PC-9 (cell line): ENCODE measurements at regions not wholly inside any gene's neighbourhood (a gene's known extent, or its start where the extent isn't known, plus 50 kb on each side); places are given as distances from the start of the nearest gene placed in this dataset.

Experiments used
- BruUV-seq: library from RNA; stranded (reverse); fragments of 400-500 nt; replicated peaks from 2 replicates; lab custom pipeline; 2021; lab: Mats Ljungman, UMichigan
- CTCF ChIA-PET: fragments of 300-600 bp; sonication (Branson Sonifier 250); formaldehyde crosslinking; loops from one replicate; lab custom pipeline; 2022; ENCODE audit warnings: antibody characterized with exemption; lab: Charles Lee
- POLR2A ChIA-PET: fragments of 300-600 bp; sonication (Branson Sonifier 250); formaldehyde crosslinking; loops from one replicate; lab custom pipeline; 2022; ENCODE audit warnings: antibody characterized with exemption; ENCODE audit not compliant: unreplicated experiment; lab: Charles Lee
- DNase-seq, 2 experiments: peaks; one replicate each; pipeline versions ENCODE4 v3.0.0 to v3.0.0-alpha.2; 2015 to 2022; ENCODE audit warnings: mixed read lengths in 1 of 2
- H2AFZ ChIP-seq: fragments of 200-600 bp; sonication (generic); 2 replicates; pipeline ENCODE4 v1.8.1; 2017; ENCODE audit warnings: antibody characterized with exemption
- H3F3A ChIP-seq: fragments of 200-600 bp; sonication (generic); 2 replicates; pipeline ENCODE4 v1.8.1; 2017; ENCODE audit warnings: antibody characterized with exemption, mild to moderate bottlenecking, low read depth; ENCODE audit not compliant: insufficient read depth
- H3K27ac ChIP-seq: fragments of 200-600 bp; sonication (generic); 2 replicates; pipeline ENCODE4 v1.6.1; 2016; ENCODE audit warnings: mixed run types
- H3K27me3 ChIP-seq: fragments of 200-600 bp; sonication (generic); 2 replicates; pipeline ENCODE4 v1.6.1; 2016; ENCODE audit warnings: low read depth, mixed run types; ENCODE audit not compliant: insufficient read depth
- H3K36me3 ChIP-seq: fragments of 200-600 bp; sonication (generic); 2 replicates; pipeline ENCODE4 v1.6.1; 2016; ENCODE audit warnings: low read depth, mixed run types
- H3K4me1 ChIP-seq: fragments of 200-600 bp; sonication (generic); replicated peaks from 2 replicates; pipeline ENCODE4 v1.6.1; 2016; ENCODE audit warnings: mixed run types; ENCODE audit not compliant: insufficient read depth
- H3K4me2 ChIP-seq: fragments of 200-600 bp; sonication (generic); 2 replicates; pipeline ENCODE4 v1.6.1; 2017; ENCODE audit warnings: mixed run types
- H3K4me3 ChIP-seq: fragments of 200-600 bp; sonication (generic); 2 replicates; pipeline ENCODE4 v1.6.1; 2016; ENCODE audit warnings: mixed run types
- H3K79me2 ChIP-seq: fragments of 200-600 bp; sonication (generic); 2 replicates; pipeline ENCODE4 v1.6.1; 2017; ENCODE audit warnings: low read depth, mixed run types
- H3K9me2 ChIP-seq: fragments of 200-600 bp; sonication (generic); 2 replicates; pipeline ENCODE4 v1.8.1; 2017; ENCODE audit warnings: mild to moderate bottlenecking; ENCODE audit not compliant: insufficient read depth
- H3K9me3 ChIP-seq: fragments of 200-600 bp; sonication (generic); 2 replicates; pipeline ENCODE4 v1.8.1; 2016; ENCODE audit warnings: low read depth; ENCODE audit not compliant: insufficient read depth
- H4K20me1 ChIP-seq: fragments of 200-600 bp; sonication (generic); 2 replicates; pipeline ENCODE4 v1.8.1; 2017; ENCODE audit not compliant: insufficient read depth
- EZH2 ChIP-seq: fragments of 200-600 bp; sonication (generic); IDR thresholded peaks from 2 replicates; pipeline ENCODE4 v1.8.0; 2017; ENCODE audit warnings: antibody characterized with exemption, low read depth
- intact Hi-C: fragments of 100-400 bp; cut with micrococcal nuclease; formaldehyde crosslinking; loops from one replicate; pipeline ENCODE4 v1.10.0; 2022; ENCODE audit not compliant: unreplicated experiment
- TF ChIP-seq, protein P1 (sequence below): fragments of 200-600 bp; sonication (generic); conservative IDR thresholded peaks from 2 replicates; pipeline ENCODE4 v1.6.1; 2017; ENCODE audit warnings: mixed run types, antibody characterized with exemption, mild to moderate bottlenecking, moderate library complexity

DNA sequence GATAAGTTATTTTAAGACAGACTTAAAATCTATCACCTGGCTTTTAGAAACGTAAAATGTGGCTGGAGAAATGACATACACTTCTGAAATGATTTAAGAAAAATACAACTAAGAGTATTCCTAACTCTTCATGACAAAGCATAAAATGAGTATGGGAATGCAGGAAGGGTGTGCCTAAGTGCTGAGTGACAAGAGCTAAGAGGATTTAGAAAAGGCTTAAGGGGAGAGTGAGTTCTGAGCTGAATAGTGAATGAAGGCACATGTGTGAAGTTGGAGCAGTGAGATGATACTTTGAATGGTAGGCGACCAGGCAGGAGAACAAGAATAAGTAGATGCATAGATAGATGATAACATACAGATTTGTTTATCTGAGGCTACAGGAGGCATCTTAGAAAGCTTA lies 458.3 kb upstream of the TENM3 start:
- no peak overlapping the region for H3K27ac ChIP-seq
- H3F3A ChIP-seq: no peaks in the 10 kb centered on the region
- intact Hi-C loops: no loop called here
- no peak overlapping the region for H2AFZ ChIP-seq
- POLR2A ChIA-PET: no interaction called here
- BruUV-seq: no TSS peak
- DNase-seq: no peak
- TF ChIP-seq, protein P1, sequence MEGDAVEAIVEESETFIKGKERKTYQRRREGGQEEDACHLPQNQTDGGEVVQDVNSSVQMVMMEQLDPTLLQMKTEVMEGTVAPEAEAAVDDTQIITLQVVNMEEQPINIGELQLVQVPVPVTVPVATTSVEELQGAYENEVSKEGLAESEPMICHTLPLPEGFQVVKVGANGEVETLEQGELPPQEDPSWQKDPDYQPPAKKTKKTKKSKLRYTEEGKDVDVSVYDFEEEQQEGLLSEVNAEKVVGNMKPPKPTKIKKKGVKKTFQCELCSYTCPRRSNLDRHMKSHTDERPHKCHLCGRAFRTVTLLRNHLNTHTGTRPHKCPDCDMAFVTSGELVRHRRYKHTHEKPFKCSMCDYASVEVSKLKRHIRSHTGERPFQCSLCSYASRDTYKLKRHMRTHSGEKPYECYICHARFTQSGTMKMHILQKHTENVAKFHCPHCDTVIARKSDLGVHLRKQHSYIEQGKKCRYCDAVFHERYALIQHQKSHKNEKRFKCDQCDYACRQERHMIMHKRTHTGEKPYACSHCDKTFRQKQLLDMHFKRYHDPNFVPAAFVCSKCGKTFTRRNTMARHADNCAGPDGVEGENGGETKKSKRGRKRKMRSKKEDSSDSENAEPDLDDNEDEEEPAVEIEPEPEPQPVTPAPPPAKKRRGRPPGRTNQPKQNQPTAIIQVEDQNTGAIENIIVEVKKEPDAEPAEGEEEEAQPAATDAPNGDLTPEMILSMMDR: no peak
- TF ChIP-seq EZH2: no peak
- H3K4me1 ChIP-seq: no peaks in the 10 kb centered on the region
- no peaks in the 10 kb centered on the region; the same call in 1 of the 2 replicates for H3K27me3 ChIP-seq
- H3K36me3 ChIP-seq: no peaks in the 10 kb centered on the region
- CTCF ChIA-PET: no interaction called here
- no peak overlapping the region for H3K4me3 ChIP-seq
- H3K9me3 ChIP-seq: no peaks in the 10 kb centered on the region
- H3K79me2 ChIP-seq: no peaks in the 10 kb centered on the region
- no peak overlapping the region for H3K4me2 ChIP-seq
- no peaks in the 10 kb centered on the region for H4K20me1 ChIP-seq
- no peaks in the 10 kb centered on the region for H3K9me2 ChIP-seq

DNA sequence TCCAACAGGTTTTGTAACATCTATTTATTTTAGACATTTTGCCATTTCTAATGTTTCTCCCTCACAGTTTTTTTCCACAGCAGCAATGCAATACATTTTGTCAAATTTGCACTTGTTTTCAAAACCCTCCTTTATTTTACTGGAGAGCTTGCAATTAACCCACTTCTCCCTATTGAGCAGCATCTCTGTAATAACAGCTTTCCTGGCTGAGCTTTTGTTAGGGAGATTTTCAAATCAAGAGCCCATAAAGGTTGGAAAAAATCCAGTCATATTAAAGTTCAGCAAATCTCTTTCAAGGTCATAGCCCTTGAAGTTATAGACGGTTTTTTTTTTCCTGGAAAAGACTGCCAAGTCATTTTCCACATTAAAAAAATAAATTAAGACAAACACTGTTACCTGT lies 450.6 kb upstream of the TENM3 start:
- Histone ChIP-seq H2AFZ (no peak overlapping the region), H3K79me2 (no peaks in the 10 kb centered on the region), H3K27ac (no peak overlapping the region), H3K4me2 (no peak overlapping the region), H3F3A (no peaks in the 10 kb centered on the region), H3K9me2 (no peaks in the 10 kb centered on the region), H3K36me3 (no peaks in the 10 kb centered on the region), H3K4me3 (no peak overlapping the region), H4K20me1 (no peaks in the 10 kb centered on the region), H3K9me3 (no peaks in the 10 kb centered on the region), H3K4me1 (no peaks in the 10 kb centered on the region), H3K27me3 (no peaks in the 10 kb centered on the region)
- intact Hi-C loops: no loop called here
- ChIA-PET CTCF (no interaction called here), POLR2A (no interaction called here)
- BruUV-seq: no TSS peak
- DNase-seq: no peak
- TF ChIP-seq EZH2: no peak
- TF ChIP-seq, protein P1: no peak

DNA sequence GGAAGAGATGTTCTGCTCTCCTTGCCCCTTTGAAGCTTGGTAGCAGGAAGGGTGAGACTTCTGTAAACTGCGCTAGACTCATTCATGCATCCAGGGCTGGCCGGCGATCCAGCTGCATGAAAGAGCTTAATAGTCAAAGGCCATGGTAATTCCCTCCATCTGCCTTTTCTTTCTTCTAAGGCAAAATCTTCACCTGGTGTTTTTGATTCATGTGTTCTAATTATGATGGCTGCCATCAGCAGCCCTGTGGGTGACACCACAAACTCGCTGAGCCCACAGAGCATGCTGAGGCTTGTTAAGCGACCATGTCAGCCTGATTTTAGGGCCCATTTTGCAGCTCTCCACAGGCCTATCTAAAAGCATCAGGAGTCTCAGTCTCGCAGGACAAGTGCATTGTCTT lies 450.1 kb upstream of the TENM3 start:
- no peak for TF ChIP-seq EZH2
- TF ChIP-seq, protein P1: no peak
- H3K79me2 ChIP-seq: no peaks in the 10 kb centered on the region
- H3F3A ChIP-seq: no peaks in the 10 kb centered on the region
- H3K9me3 ChIP-seq: no peaks in the 10 kb centered on the region
- no peaks in the 10 kb centered on the region for H4K20me1 ChIP-seq
- no TSS peak for BruUV-seq
- H3K27me3 ChIP-seq: no peaks in the 10 kb centered on the region
- H3K4me3 ChIP-seq: no peak overlapping the region
- no peaks in the 10 kb centered on the region for H3K36me3 ChIP-seq
- DNase-seq: no peak
- H3K4me1 ChIP-seq: no peaks in the 10 kb centered on the region
- no peak overlapping the region for H2AFZ ChIP-seq
- intact Hi-C loops: no loop called here
- POLR2A ChIA-PET: no interaction called here
- no peak overlapping the region for H3K4me2 ChIP-seq
- H3K27ac ChIP-seq: no peak overlapping the region
- H3K9me2 ChIP-seq: no peaks in the 10 kb centered on the region
- CTCF ChIA-PET: no interaction called here
